ENCODE measurements at regions not wholly inside any gene's neighbourhood (a gene's known extent, or its start where the extent isn't known, plus 50 kb on each side); places are given as distances from the start of the nearest gene placed in this dataset.
A peak's percentile ranks its signal among the peaks of the same experiment; 100 is the strongest.

- CTCF ChIA-PET, result interaction anchor here (0.7 kb wide), 1 partner anchor 329 kb away, joined by 3 read pairs; no protein-coding TSS in a partner anchor
- no peak for TF ChIP-seq ELF4 (IDR thresholded peaks at IDR 0.05)
- no peak for TF ChIP-seq SUZ12 (IDR thresholded peaks at IDR 0.05)
- no peak for TF ChIP-seq TARDBP (IDR thresholded peaks at IDR 0.05)
- no peak for TF ChIP-seq FOXK2 (IDR thresholded peaks at IDR 0.05)
- TF ChIP-seq L3MBTL2 (conservative IDR thresholded peaks at IDR 0.05), result no peak
- TF ChIP-seq FOXM1 (IDR thresholded peaks at IDR 0.05; ENCODE audit: borderline replicate concordance), result no peak
- TF ChIP-seq, protein P1, sequence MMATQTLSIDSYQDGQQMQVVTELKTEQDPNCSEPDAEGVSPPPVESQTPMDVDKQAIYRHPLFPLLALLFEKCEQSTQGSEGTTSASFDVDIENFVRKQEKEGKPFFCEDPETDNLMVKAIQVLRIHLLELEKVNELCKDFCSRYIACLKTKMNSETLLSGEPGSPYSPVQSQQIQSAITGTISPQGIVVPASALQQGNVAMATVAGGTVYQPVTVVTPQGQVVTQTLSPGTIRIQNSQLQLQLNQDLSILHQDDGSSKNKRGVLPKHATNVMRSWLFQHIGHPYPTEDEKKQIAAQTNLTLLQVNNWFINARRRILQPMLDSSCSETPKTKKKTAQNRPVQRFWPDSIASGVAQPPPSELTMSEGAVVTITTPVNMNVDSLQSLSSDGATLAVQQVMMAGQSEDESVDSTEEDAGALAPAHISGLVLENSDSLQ (IDR thresholded peaks at IDR 0.05), result no peak
- no peak for TF ChIP-seq SP1 (IDR thresholded peaks at IDR 0.05)
- no peak for TF ChIP-seq CTBP1 (IDR thresholded peaks at IDR 0.05; ENCODE audit: borderline replicate concordance)
- TF ChIP-seq LEF1 (IDR thresholded peaks at IDR 0.05; ENCODE audit: borderline replicate concordance), result no peak
- TF ChIP-seq BHLHE40 (IDR thresholded peaks at IDR 0.05; ENCODE audit: borderline replicate concordance), result no peak
- no peak for TF ChIP-seq NFRKB (IDR thresholded peaks at IDR 0.05)
- TF ChIP-seq ARNT (IDR thresholded peaks at IDR 0.05), result no peak
- no peak for TF ChIP-seq ZNF384 (IDR thresholded peaks at IDR 0.05)
Observed at GRCh38 chr3:102571720-102572384, 137.0 kb downstream of the ZPLD1 start.

GRCh38 chr3:102573483-102574028, 138.7 kb downstream of the ZPLD1 start:
- DNase-seq (ENCODE audit: extremely low spot score), result peak; percentile 9
- TF ChIP-seq TARDBP (IDR thresholded peaks at IDR 0.05), result no peak
- peak; percentile 57; the same call in 1 of the 2 replicates for TF ChIP-seq ARNT (IDR thresholded peaks at IDR 0.05)
- TF ChIP-seq CTBP1 (IDR thresholded peaks at IDR 0.05; ENCODE audit: borderline replicate concordance), result peak; percentile 69; the same call in 1 of the 2 replicates
- TF ChIP-seq HDGF (IDR thresholded peaks at IDR 0.05; ENCODE audit: borderline replicate concordance), result no peak
- TF ChIP-seq, protein P1 (IDR thresholded peaks at IDR 0.05), result peak; percentile 93
- TF ChIP-seq FOXA1 (IDR thresholded peaks at IDR 0.05), result no peak
- no peak for TF ChIP-seq NFRKB (IDR thresholded peaks at IDR 0.05)
- ChIA-PET CTCF (no interaction called here), POLR2A (no interaction called here)

More at GRCh38 chr3:102571720-102572384, 137.0 kb downstream of the ZPLD1 start:
- POLR2A ChIA-PET, result no interaction called here
- DNase-seq (ENCODE audit: extremely low spot score), result no peak

DNA sequence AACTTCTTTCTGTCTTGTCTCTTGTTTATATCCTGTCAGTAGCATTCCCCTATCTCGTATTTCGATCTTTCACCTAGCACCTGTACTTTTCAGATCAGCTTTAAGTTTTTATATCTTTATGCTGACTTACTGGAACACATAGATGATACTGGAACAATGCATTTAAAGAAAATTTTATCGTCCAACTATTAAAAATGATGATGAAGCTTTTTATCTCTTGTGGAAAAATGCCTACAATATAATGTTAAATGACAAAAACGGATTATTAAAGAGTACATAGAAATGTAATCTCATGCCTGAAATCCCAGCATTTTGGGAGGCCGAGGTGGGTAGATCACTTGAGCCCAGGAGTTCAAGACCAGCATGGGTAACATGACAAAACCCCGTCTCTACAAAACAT, 139.5 kb downstream of the ZPLD1 start:
- CTCF ChIA-PET, result no interaction called here
- no peak for DNase-seq (ENCODE audit: extremely low spot score)
- TF ChIP-seq SP1 (IDR thresholded peaks at IDR 0.05), result no peak
- TF ChIP-seq HDGF (IDR thresholded peaks at IDR 0.05; ENCODE audit: borderline replicate concordance), result no peak
- TF ChIP-seq BHLHE40 (IDR thresholded peaks at IDR 0.05; ENCODE audit: borderline replicate concordance), result no peak
- no peak for TF ChIP-seq ZNF384 (IDR thresholded peaks at IDR 0.05)
- POLR2A ChIA-PET, result no interaction called here

GRCh38 chr3:102576651-102577050, 141.8 kb downstream of the ZPLD1 start:
- CTCF ChIA-PET, result no interaction called here
- DNase-seq (ENCODE audit: extremely low spot score), result no peak
- no peak for TF ChIP-seq FOXM1 (IDR thresholded peaks at IDR 0.05; ENCODE audit: borderline replicate concordance)
- TF ChIP-seq NFRKB (IDR thresholded peaks at IDR 0.05), result no peak
- TF ChIP-seq ZNF384 (IDR thresholded peaks at IDR 0.05), result no peak
- TF ChIP-seq BHLHE40 (IDR thresholded peaks at IDR 0.05; ENCODE audit: borderline replicate concordance), result no peak
- no peak for TF ChIP-seq CTBP1 (IDR thresholded peaks at IDR 0.05; ENCODE audit: borderline replicate concordance)
- TF ChIP-seq SP1 (IDR thresholded peaks at IDR 0.05), result no peak
- no peak for TF ChIP-seq SUZ12 (IDR thresholded peaks at IDR 0.05)
- TF ChIP-seq, protein P1 (IDR thresholded peaks at IDR 0.05), result no peak
- no peak for TF ChIP-seq ARNT (IDR thresholded peaks at IDR 0.05)
- TF ChIP-seq LEF1 (IDR thresholded peaks at IDR 0.05; ENCODE audit: borderline replicate concordance), result no peak
- no peak for TF ChIP-seq FOXK2 (IDR thresholded peaks at IDR 0.05)
- no peak for TF ChIP-seq L3MBTL2 (conservative IDR thresholded peaks at IDR 0.05)
- no peak for TF ChIP-seq ELF4 (IDR thresholded peaks at IDR 0.05)
- TF ChIP-seq TARDBP (IDR thresholded peaks at IDR 0.05), result no peak
- no peak for TF ChIP-seq HDGF (IDR thresholded peaks at IDR 0.05; ENCODE audit: borderline replicate concordance)
- TF ChIP-seq FOXA1 (IDR thresholded peaks at IDR 0.05), result no peak
- POLR2A ChIA-PET, result no interaction called here

GRCh38 chr3:102577082-102577789, 142.4 kb downstream of the ZPLD1 start:
- POLR2A ChIA-PET, result no interaction called here
- CTCF ChIA-PET, result no interaction called here
- DNase-seq (ENCODE audit: extremely low spot score), result no peak

More at GRCh38 chr3:102577082-102577789, 142.4 kb downstream of the ZPLD1 start:
- TF ChIP-seq, protein P1 (IDR thresholded peaks at IDR 0.05), result no peak
- no peak for TF ChIP-seq BHLHE40 (IDR thresholded peaks at IDR 0.05; ENCODE audit: borderline replicate concordance)

Data from HEK293T (cell line).